Skin epidermis (tissue), 12 donors: ENCODE measurements at regions not wholly inside any gene's neighbourhood (a gene's known extent, or its start where the extent isn't known, plus 50 kb on each side); places are given as distances from the start of the nearest gene placed in this dataset.

Experiments
- H3K27ac ChIP-seq, 21 experiments: fragments of 200-600 bp; sonication (generic) in 11 of 21; one replicate each; pipeline ENCODE4 v1.5.0; 2020; ENCODE audit warnings: mild to moderate bottlenecking in 3 of 21, inconsistent platforms in 2 of 21, moderate library complexity in 2 of 21
- H3K4me3 ChIP-seq, 7 experiments: fragments of 200-600 bp; sonication (generic) in 2 of 7; one replicate each; pipeline ENCODE4 v1.5.0; 2020; ENCODE audit warnings: inconsistent platforms in 2 of 7, mild to moderate bottlenecking in 2 of 7, moderate library complexity in 1 of 7

DNA sequence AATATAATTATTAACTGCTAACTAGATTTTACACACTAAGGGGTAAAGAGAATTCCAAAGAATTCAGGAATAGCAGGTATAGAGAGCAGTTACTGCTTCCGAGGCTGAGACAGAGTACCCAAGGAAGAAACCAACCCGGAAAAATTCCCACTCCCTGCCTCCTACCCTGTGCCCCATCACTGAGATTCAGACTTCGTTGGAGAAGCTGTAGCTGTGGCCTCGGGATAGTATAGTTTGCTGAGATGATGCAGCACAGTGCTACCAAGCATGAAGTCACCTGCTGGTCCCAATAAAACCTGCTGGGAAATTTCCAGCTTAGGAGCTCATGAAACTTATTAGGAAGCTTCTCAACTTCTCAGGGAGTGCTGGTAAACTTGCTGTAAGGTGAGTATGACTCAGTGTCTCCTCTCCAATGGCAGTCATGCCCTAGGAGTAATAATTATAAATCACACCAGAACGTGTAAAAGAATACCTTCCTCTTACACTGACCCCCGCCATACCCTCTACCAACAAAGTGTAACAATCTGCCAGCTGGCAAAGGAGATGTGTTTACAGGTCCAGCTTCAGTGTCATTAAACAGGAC is 215.2 kb upstream of the ROBO2 start:
- Histone ChIP-seq H3K27ac (no peak overlapping the region), H3K4me3 (no peak overlapping the region)

DNA sequence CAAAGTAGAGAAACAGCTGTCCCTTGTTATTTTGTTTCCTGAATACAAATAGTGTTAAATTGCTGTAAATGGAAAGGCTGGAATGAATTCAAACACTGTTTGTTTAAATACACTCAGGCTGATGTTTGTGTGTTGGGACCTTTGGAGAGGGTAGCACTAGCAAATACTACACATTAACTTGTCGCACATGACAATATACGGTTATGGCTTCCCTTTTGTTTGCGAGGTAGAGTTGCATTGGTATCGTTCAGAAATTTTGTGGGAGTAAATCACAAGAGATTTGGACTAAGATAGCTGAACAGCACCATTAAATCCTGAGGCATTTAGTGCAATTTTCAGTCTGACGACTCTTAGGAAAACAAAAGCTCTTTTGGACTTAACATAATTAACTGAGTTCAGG is 213.0 kb upstream of the ROBO2 start:
- Histone ChIP-seq H3K27ac (no peak overlapping the region), H3K4me3 (no peak overlapping the region)

DNA sequence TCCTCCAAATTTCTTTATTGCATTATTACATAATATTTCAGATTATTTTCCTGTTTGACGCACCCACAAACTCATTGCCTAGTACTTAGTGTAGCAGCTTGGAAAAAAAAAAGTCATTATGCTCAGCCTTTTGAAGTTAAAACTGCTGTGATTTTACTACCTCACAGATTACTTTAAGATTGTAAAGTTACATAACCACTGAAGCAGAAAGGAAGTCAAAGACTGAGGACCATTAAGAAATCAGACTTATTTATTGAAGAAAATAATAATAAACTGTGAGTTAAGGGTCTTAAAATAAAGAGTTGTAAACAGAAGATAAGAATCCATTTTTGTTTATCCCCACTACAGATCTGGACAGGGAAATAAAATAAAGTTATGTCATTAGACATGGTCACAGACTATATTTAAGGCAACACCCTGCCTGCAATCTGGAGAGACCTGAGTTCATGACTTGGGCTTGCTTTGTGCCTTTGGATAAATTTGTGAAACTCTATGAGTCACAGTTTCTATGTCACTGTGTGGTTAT is 212.1 kb upstream of the ROBO2 start:
- Histone ChIP-seq H3K27ac (no peak overlapping the region), H3K4me3 (no peak overlapping the region)

DNA sequence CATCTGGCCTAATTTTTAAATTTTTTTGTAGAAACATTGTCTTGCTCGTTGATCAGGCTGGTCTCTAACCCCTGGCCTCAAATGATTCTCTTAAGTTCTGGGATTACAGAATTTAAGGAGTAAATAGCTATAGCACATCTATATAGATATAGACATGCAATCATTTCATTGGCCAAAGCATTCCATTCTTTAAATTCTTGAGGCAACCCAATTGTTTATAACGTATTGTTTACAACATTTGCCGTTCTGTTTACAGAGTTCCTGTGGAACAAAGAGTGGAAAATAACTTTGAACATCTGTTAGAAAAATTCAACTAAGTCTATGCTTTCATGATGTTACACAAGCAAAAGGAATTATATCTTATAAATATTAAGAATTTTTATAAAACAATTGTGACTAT is 205.2 kb upstream of the ROBO2 start:
- Histone ChIP-seq H3K27ac (no peak overlapping the region), H3K4me3 (no peak overlapping the region)

DNA sequence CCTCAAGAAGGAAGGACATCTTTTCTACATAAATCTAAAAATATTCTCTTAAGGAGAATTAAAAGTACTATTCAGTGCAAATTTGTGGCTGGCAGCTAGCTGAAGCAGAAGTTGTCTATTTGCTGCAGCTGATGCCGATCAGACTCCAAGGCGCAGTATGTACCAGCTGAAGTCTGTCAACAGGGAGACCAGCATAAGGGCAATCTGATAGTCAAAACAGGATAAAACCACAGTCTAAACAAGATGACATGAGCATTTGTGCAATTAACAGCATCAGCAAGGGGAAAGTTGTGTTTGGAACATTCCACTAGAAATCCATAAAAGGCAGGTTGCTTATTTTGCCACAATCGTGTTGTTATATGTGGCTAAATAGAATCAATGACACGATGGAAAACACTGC is 198.2 kb upstream of the ROBO2 start:
- Histone ChIP-seq H3K27ac (no peak overlapping the region), H3K4me3 (no peak overlapping the region)

DNA sequence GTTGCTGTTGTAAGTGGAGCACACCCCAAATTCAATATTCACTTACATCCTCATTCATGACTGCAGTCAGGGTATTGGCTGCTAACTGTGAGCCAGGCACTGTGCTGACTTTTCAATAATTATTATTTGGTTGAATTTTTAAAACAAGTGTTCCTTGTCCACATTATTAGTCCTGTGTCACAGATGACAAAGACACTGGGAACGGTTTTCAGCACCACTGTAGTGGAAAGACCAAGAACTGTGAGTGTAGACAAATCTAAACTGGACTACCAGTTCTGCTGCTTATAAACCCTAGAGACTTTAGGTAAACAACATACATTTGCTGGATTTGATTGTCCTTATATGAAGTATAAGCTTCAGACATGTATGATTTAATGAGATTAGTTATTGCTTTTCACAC is 197.7 kb upstream of the ROBO2 start:
- Histone ChIP-seq H3K4me3 (no peak overlapping the region), H3K27ac (no peak overlapping the region)

DNA sequence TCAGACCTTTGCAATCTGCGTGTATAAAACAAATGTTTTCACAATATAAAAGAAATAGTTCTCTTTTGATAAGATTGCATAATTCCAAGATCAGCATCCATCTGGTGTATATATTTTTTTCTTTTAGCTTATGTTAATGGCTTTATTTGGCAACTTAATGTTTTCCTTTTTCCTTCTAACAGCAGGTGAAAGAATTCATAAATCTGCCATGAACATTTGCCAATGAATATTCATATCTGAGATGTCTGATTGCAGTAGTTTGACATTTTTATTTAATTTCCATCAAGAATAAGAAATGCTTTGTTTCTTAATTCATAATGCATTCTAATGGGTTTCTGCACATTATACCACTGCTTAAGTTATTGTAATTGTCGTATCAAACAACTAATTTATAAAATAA is 184.4 kb upstream of the ROBO2 start:
- no peak overlapping the region for H3K4me3 ChIP-seq
- H3K27ac ChIP-seq = no peak overlapping the region

DNA sequence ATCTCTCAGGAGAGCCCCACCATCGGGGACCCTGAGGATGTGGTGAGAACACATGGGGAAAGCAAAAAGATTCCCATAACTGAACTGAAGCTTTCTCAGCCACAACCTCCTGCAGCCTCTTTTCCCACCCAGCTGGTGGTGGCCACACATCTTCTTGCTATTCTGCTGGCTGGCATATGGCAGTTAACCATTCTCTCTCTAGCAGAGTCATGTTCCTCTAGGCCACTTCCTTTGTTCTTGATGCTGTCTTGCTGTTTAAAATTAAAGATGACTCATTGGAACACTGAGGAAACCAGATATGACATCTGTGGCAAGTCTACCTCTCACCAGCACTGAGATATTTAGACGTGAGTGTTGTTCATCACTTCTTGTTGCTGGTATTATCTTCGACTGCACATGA is 180.3 kb upstream of the ROBO2 start:
- no peak overlapping the region for H3K4me3 ChIP-seq
- H3K27ac ChIP-seq = no peak overlapping the region

DNA sequence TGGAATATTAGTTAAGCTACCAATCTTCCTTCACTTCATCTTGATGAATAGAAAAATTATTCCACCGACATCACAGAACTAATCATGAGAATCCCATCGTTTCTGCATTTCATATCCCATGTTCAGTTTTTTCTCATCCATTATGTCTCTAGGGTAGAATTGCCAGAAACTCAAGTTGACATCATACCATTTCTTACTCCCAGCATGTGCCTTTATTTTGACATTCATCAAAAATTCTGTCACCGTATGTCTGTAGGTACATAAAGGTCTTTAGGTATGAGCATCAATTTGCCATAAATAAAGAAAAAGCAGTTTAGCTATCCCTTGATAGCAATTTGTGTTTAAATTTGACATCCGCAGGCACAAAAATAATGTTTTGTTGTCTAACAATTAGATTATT is 175.5 kb upstream of the ROBO2 start:
- no peak overlapping the region for H3K4me3 ChIP-seq
- H3K27ac ChIP-seq = no peak overlapping the region

DNA sequence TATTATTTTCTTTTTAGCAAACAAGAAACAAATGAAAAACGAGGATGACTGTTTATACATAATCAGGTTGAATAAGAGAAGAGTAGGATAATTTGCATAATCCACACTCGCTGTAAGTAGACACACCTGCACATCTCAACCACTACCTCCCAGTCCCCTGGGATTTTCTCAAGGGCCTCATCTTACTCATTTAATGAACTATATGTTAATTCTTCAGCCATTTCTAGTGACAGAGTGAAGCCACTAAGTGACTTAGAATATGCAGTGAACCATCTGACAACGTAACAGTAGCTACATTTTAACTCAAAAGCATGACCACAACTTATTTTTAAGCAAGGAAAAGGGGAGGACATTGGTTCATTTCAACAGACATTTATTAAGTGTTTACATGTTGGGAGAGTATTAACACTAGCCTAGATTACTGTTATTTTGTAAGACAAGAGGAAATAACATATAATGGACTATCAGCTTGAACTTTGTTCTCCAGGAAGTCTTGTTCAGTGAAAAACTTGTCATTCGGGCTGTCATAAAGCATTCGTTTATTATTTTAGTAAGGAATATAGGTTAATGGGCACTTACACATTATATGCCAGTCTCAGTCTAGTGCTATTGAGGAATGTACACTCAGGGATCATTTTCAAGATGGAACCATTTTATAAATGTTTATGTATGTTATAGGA is 173.0 kb upstream of the ROBO2 start:
- Histone ChIP-seq H3K4me3 (no peak overlapping the region), H3K27ac (no peak overlapping the region)

DNA sequence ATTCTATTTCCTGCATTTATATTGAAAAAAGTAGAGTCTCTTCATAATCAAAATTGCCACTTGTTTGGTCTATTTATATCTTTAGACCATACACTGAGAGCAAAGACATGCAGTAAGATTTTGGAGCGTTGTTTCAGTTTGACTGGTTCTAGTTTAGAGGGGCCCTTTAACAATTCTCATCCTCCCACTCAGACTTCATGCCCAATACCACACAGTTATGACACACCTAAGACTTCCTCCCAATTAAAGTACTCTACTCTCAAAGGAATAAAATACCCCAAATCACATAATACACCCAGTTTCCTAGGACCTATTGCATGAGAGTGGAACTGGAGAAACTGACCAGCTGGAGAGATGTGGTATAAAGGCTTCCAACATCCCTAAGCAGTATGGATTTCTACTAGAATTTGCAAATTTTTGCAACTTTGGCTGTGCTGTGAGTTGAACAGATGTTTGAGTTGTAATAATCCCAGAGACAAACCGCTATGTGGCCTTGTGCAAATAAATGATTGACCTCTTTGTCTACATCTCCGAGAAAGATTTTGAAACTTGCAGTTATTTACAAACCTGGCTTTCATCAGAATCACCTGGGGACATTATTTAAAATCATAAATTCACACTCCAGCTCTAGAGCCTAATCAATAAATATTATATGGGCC is 170.0 kb upstream of the ROBO2 start:
- Histone ChIP-seq H3K4me3 (no peak overlapping the region), H3K27ac (no peak overlapping the region)

DNA sequence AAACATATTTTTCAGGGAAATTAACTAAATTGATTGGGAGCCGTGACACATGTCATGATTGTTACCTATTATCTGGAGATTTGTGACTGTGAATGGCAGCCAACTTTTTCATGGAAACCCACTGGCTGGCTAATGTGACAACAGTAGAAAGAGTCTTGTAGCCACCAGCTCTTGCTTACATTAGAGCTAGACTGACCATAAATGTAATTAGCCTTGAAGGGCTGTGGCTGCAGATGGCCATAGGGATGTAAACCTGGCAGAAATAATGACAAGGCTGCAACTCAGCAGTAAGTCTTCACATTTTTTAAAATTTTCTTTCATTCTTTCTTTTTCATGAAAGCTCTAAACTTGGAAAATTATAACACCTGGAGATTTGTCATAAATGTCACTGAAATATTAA is 168.2 kb upstream of the ROBO2 start:
- Histone ChIP-seq H3K4me3 (no peak overlapping the region), H3K27ac (no peak overlapping the region)

DNA sequence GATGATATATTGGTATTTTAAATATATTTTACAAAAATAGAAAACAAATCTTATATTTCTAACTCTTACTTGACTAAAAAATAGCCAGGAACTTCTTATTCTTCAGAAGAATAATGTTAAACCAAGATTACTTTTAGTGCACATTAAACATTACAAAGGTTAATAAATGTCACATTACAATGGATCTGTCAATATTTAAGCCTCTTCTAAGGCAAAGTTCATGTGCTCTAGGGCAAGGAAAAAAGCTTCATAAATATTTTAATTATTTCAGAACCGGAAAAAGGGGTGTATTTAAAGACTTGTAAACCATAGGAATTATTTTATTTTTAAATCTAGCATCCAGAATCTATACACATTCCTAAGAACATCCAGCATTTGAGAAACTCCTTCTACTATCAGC is 166.9 kb upstream of the ROBO2 start:
- Histone ChIP-seq H3K27ac (no peak overlapping the region), H3K4me3 (no peak overlapping the region)

DNA sequence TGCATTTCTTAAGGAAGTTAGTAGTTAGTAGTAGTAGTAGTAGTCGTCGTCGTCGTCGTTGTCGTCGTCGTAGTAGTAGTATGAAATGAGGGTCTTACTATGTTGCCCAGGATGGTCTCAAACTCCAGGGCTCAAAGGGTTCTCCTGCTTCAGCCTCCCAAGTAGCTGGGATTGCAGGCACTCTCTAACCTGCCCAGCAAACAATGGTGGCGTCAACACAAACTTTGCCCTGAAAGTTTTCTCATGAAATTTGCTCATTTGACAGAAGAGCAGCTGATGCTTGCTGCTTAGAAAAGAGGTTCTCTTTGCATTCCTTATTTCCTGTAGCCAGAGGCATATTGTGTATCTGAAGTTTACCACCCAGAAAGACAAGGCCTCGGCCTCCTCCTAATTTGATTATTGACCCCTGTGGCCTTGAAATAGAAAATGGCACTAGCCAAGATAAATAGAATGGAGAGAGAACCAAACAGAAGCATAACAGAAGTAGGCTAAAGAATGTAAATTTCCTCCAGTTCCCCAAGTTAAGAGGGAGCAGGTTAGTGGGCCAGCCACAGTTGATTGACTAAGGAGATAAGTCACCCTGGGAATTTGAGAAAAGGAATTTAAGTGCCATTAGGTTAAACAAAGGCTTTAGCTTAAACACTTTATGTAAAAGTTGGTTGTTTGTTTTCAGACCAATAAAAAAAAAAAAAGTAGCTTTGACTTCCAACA is 166.2 kb upstream of the ROBO2 start:
- Histone ChIP-seq H3K4me3 (no peak overlapping the region), H3K27ac (no peak overlapping the region)

DNA sequence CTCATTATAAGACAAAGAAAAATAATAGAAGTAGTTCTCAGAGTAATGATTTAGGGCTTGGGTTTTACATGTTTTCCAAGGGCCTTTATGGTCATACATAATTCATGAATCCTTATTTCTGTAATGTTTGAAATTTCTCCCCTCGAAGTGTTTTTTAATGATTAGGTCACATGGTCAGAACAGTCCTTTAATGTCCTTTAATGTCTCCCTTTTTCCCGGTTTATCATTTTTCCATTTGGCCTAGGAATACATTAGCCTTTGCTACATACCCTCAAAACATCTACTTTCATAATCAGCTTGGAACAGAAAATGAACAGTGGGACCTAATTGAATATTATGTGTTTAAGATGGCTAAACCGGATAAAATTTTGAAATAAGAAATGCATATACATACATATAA is 159.9 kb upstream of the ROBO2 start:
- Histone ChIP-seq H3K27ac (no peak overlapping the region), H3K4me3 (no peak overlapping the region)

DNA sequence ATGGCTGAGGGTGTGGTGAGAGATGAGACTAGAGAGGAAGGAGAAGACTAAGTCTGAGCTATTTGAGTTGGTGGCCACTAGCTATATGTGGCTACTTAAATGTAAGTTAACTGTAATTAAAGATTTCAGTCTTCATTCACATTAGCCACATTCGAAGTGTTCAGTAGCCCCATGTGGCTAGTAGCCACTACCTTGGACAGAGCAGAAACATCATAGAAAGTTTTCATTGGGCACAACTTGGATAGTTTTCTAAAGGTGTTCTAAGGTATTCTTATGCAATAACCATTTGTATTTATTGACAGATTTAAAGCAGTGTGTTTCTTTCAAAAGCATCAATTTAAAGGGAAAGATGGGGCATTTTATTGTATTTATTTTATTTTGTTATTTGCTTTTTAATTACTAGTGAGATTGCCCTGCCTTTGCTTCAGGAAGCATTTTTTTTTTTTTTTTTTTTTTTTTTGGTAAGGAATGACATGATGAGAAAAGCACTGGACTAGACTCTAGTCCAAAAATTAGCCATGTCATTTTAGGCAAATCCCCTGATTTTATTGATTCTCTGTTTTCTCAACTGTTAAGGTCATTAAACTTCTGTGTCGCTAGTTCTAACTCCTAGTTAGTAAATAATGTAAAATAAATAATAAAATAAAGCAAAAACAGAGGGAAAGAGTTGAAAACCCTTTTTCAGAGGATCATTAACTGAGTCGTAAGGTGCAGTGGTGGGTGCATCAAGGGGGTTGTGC is 153.0 kb upstream of the ROBO2 start:
- Histone ChIP-seq H3K27ac (no peak overlapping the region), H3K4me3 (no peak overlapping the region)

DNA sequence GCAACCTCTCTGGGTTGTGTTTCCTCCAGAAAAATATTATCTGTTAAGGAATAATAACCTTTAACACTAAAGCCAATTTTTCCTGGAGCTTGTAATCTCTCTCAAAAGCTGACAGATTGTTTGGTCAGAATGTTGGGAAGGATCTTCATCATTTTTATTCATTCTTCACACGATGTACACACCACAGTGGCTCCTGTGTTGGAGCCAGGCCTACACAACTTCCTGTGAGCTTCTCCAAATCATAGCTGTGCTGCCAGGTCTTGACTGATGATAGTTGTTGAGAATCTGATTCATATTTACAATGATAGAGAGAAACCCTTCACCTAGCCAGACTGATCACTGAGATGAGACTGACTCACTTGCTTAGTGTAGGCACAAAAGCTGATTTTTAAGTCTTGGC is 151.0 kb upstream of the ROBO2 start:
- H3K27ac ChIP-seq = no peak overlapping the region
- no peak overlapping the region for H3K4me3 ChIP-seq

DNA sequence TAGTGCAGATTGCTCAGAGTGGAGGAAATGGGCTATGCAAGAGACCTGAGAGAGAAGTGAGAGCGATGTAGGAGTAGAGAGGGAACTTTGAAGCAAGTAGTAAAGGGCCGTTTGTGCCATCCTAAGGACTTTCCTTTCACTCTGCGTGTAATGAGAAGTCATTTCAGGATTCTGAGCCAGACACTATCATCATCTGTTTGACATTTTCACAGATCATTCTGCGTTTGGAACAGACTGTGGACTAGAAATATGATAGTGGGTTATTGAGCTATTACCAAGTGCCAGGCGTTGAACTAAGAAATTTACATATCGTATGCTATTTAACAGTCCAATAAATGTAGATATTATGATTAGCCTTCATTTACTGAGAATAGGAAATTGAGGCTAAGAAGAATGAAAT is 150.0 kb upstream of the ROBO2 start:
- Histone ChIP-seq H3K27ac (no peak overlapping the region), H3K4me3 (no peak overlapping the region)

DNA sequence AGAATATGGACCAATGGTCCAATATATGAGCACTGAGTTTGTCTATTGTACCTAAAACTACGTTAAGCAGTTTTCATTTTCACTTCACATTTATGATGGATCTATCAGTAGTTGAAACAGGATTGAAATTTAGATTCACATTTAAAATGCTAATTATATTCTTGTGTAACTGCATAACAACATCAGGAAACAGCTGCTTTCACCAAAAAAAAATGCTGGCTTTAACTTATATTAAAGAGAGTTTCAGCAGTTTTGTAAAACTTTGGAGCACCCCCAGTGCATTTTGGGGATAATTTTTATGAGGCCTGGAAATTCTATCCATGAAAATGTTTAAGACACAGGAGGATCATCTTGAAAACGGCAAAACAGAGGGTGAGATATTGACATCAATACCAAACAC is 142.8 kb upstream of the ROBO2 start:
- H3K27ac ChIP-seq = no peak overlapping the region
- no peak overlapping the region for H3K4me3 ChIP-seq

DNA sequence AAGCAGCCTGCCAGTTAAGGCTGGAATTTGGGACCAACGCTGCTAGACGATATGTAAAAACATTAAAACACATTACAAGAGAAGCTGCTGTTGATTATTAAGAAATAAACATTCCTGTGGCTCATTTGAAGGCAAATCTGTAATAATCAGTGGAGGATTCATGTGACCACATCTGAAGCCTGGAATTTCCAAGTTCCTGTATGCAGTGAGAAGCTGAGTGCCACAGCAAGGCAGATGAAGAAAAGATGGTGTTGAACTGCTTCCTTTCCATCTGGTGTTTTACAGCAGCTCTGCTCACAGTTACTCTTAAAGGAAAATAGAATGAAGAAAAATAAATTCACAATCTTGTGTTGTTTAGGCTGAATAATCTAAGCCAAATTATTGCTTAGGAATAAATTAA is 139.3 kb upstream of the ROBO2 start:
- Histone ChIP-seq H3K27ac (peak overlapping the region in 1 of 21 experiments; percentile 43), H3K4me3 (no peak overlapping the region)
